ENCODE measurements at regions not wholly inside any gene's neighbourhood (a gene's known extent, or its start where the extent isn't known, plus 50 kb on each side); places are given as distances from the start of the nearest gene placed in this dataset.

DNA sequence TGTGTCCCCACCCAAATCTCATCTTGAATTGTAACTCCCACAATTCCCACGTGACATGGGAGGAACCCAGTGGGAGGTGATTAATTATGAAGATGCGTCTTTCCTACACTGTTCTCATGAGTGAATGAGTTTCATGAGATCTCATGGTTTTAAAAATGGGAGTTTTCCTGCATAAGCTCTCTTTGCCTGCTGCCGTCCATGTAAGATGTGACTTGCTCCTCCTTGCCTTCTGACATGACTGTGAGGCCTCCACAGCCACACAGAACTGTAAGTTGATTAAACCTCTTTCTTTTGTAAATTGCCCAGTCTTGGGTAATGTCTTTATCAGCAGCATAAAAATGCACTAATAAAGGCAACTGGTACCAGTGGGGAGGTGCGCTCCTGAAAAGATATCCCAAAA lies 67.7 kb upstream of the DRGX start:
- Histone ChIP-seq H3K4me3 (ENCODE audit: low read depth, low read length) (no peak overlapping the region), H3K9me3 (ENCODE audit: control insufficient read depth, insufficient read depth, low read depth, low read length) (no peaks in the 10 kb centered on the region), H3K27ac (ENCODE audit: extremely low read depth, low read depth, low read length) (no peak overlapping the region), H3K4me1 (ENCODE audit: control insufficient read depth, insufficient read depth, low read length) (no peaks in the 10 kb centered on the region), H3K36me3 (ENCODE audit: control insufficient read depth in 2 of 2, insufficient read depth in 1 of 2, low read length in 2 of 2) (peaks cover 5 to 53% of the 10 kb centered on the region in 2 experiments)
- TF ChIP-seq SETDB1 (IDR thresholded peaks at IDR 0.05; ENCODE audit: insufficient read length, low read length) (peak; percentile 24), ZNF76 (tag by site-specific recombination; IDR thresholded peaks at IDR 0.05; ENCODE audit: borderline replicate concordance, low read depth) (no peak)
- ChIA-PET POLR2A (no interaction called here), CTCF (no interaction called here)

DNA sequence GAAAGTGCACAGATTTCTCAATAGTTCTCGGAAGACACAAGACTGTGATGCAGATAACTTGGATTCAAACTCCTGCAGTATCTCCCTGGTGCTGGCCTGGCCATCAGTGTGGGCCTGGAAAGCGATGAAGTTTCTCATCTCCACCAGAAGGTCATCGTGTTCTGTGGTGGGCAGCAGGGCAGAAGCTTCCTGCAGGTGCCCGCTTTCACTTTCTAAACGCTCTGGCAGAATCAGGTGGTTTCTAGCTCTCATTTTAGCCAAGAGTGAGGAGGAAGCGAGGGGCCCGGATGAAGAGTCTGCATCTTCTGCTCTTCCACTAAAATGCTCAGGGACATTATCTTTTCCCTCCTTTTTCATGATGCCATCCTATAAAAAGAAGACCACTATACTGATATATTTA lies 63.0 kb upstream of the DRGX start:
- CTCF ChIA-PET = interaction anchor here (0.6 to 1.5 kb wide), 2 partner anchors 33 to 51 kb away, joined by 4 read pairs; no protein-coding TSS in a partner anchor
- peaks cover 5 to 59% of the 10 kb centered on the region in 2 experiments for H3K36me3 ChIP-seq (ENCODE audit: control insufficient read depth in 2 of 2, insufficient read depth in 1 of 2, low read length in 2 of 2)

DNA sequence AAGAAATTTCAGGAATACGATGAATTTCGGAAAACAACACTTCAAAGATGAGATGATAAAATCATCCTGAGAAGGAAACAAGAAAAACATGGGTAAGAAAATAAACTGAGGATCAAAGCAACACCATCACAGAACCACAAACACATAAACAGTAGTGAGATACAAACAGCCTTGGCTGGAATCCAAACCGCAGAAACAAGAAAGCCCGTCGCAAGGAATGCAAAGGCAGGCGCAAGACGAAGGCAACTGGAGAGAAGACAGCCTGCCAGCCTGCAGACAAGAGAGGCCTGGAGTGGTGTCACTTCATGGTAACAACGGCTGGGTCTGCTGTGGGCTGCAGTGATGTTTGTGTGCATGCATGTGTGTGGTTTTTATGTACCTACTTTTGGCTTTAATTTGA lies 61.8 kb upstream of the DRGX start:
- Histone ChIP-seq H3K4me1 (ENCODE audit: control insufficient read depth, insufficient read depth, low read length) (no peaks in the 10 kb centered on the region), H3K36me3 (ENCODE audit: control insufficient read depth in 2 of 2, insufficient read depth in 1 of 2, low read length in 2 of 2) (peaks cover 5 to 59% of the 10 kb centered on the region in 2 experiments), H3K4me3 (ENCODE audit: low read depth, low read length) (no peak overlapping the region), H3K27ac (ENCODE audit: extremely low read depth, low read depth, low read length) (no peak overlapping the region), H3K9me3 (ENCODE audit: control insufficient read depth, insufficient read depth, low read depth, low read length) (no peaks in the 10 kb centered on the region)
- no peak for TF ChIP-seq BCL11A (tag by site-specific recombination; IDR thresholded peaks at IDR 0.05; ENCODE audit: low read depth)
- TF ChIP-seq, protein P1, sequence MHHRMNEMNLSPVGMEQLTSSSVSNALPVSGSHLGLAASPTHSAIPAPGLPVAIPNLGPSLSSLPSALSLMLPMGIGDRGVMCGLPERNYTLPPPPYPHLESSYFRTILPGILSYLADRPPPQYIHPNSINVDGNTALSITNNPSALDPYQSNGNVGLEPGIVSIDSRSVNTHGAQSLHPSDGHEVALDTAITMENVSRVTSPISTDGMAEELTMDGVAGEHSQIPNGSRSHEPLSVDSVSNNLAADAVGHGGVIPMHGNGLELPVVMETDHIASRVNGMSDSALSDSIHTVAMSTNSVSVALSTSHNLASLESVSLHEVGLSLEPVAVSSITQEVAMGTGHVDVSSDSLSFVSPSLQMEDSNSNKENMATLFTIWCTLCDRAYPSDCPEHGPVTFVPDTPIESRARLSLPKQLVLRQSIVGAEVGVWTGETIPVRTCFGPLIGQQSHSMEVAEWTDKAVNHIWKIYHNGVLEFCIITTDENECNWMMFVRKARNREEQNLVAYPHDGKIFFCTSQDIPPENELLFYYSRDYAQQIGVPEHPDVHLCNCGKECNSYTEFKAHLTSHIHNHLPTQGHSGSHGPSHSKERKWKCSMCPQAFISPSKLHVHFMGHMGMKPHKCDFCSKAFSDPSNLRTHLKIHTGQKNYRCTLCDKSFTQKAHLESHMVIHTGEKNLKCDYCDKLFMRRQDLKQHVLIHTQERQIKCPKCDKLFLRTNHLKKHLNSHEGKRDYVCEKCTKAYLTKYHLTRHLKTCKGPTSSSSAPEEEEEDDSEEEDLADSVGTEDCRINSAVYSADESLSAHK (tag by site-specific recombination; IDR thresholded peaks at IDR 0.05) = no peak
- no peak for TF ChIP-seq ZNF48 (tag by site-specific recombination; IDR thresholded peaks at IDR 0.05)
- TF ChIP-seq ZNF610 (tag by site-specific recombination; IDR thresholded peaks at IDR 0.05; ENCODE audit: borderline replicate concordance) = no peak
- TF ChIP-seq ZBTB20 (tag by site-specific recombination; IDR thresholded peaks at IDR 0.05) = no peak
- TF ChIP-seq GLIS2 (tag by site-specific recombination; IDR thresholded peaks at IDR 0.05) = no peak
- TF ChIP-seq ZEB2 (tag by site-specific recombination; IDR thresholded peaks at IDR 0.05) = no peak
- no peak for TF ChIP-seq ZNF155 (tag by site-specific recombination; IDR thresholded peaks at IDR 0.05)
- TF ChIP-seq ZNF623 (tag by site-specific recombination; IDR thresholded peaks at IDR 0.05) = no peak
- TF ChIP-seq, protein P2, sequence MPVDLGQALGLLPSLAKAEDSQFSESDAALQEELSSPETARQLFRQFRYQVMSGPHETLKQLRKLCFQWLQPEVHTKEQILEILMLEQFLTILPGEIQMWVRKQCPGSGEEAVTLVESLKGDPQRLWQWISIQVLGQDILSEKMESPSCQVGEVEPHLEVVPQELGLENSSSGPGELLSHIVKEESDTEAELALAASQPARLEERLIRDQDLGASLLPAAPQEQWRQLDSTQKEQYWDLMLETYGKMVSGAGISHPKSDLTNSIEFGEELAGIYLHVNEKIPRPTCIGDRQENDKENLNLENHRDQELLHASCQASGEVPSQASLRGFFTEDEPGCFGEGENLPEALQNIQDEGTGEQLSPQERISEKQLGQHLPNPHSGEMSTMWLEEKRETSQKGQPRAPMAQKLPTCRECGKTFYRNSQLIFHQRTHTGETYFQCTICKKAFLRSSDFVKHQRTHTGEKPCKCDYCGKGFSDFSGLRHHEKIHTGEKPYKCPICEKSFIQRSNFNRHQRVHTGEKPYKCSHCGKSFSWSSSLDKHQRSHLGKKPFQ (tag by site-specific recombination; IDR thresholded peaks at IDR 0.05) = no peak
- no peak for TF ChIP-seq ZNF560 (tag by site-specific recombination; IDR thresholded peaks at IDR 0.05; ENCODE audit: borderline replicate concordance)
- ChIA-PET POLR2A (no interaction called here), CTCF (no interaction called here)

More for the DNA sequence above, 63.0 kb upstream of the DRGX start:
- Histone ChIP-seq H3K27ac (ENCODE audit: extremely low read depth, low read depth, low read length) (no peak overlapping the region), H3K9me3 (ENCODE audit: control insufficient read depth, insufficient read depth, low read depth, low read length) (no peaks in the 10 kb centered on the region), H3K4me3 (ENCODE audit: low read depth, low read length) (no peak overlapping the region), H3K4me1 (ENCODE audit: control insufficient read depth, insufficient read depth, low read length) (no peaks in the 10 kb centered on the region)
- TF ChIP-seq ZNF548 (tag by site-specific recombination; IDR thresholded peaks at IDR 0.05) (no peak), ZNF670 (tag by site-specific recombination; IDR thresholded peaks at IDR 0.05; ENCODE audit: low read depth) (no peak), ZNF785 (tag by site-specific recombination; IDR thresholded peaks at IDR 0.05) (no peak), AEBP2 (tag by site-specific recombination; IDR thresholded peaks at IDR 0.05; ENCODE audit: borderline replicate concordance) (no peak), ZNF37A (tag by site-specific recombination; IDR thresholded peaks at IDR 0.05) (no peak), YY2 (tag by site-specific recombination; IDR thresholded peaks at IDR 0.05) (no peak)
- POLR2A ChIA-PET = no interaction called here

Measured in HEK293 (cell line).